Stomach (tissue), 4 donors: ENCODE measurements at regions not wholly inside any gene's neighbourhood (a gene's known extent, or its start where the extent isn't known, plus 50 kb on each side); places are given as distances from the start of the nearest gene placed in this dataset.

Experiments used
- EP300 ChIP-seq: sonication (generic); formaldehyde crosslinking; IDR thresholded peaks from one replicate; pipeline ENCODE4 v1.6.1; 2017; ENCODE audit warnings: antibody characterized with exemption
- POLR2A ChIP-seq, 4 donors: fragments of 450-650 bp; IDR thresholded peaks; one replicate each; pipeline ENCODE4 v1.6.1; 2016; ENCODE audit warnings: antibody characterized with exemption in 4 of 4, control low read depth in 2 of 4, mild to moderate bottlenecking in 1 of 4, moderate library complexity in 1 of 4
- POLR2AphosphoS5 ChIP-seq, 3 donors: sonication (generic); formaldehyde crosslinking; IDR thresholded peaks; one replicate each; pipeline ENCODE4 v1.6.1; 2016; ENCODE audit warnings: antibody characterized with exemption in 3 of 3
- TF ChIP-seq, protein P1 (sequence below), 7 experiments: fragments of 450-650 bp in 4 of 7; fragments of 200-600 bp in 3 of 7; sonication (generic) in 3 of 7; IDR thresholded peaks; one replicate each; pipeline ENCODE4 v1.5.1; 2016 to 2019; ENCODE audit warnings: antibody characterized with exemption in 7 of 7, control low read depth in 2 of 7, mild to moderate bottlenecking in 1 of 7

DNA sequence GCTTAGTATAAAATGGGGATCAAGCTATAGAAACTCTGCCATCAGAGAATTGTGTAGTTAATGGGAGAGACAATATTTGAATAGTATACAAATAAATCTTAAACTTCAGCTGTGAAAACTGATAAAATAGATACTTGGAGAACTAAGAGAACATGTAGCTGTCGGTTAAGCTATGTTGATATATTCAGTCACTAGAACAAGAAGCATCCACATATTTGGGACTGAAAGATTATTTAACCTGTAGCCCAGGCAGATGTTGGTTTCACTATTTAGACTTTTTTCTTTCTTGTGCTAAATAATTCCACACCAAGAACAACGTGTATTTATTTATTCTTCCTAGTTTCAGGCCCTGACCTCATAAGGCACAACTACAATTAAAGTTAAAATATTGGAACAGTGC lies 521.0 kb upstream of the CCNG1 start:
- TF ChIP-seq, protein P1, sequence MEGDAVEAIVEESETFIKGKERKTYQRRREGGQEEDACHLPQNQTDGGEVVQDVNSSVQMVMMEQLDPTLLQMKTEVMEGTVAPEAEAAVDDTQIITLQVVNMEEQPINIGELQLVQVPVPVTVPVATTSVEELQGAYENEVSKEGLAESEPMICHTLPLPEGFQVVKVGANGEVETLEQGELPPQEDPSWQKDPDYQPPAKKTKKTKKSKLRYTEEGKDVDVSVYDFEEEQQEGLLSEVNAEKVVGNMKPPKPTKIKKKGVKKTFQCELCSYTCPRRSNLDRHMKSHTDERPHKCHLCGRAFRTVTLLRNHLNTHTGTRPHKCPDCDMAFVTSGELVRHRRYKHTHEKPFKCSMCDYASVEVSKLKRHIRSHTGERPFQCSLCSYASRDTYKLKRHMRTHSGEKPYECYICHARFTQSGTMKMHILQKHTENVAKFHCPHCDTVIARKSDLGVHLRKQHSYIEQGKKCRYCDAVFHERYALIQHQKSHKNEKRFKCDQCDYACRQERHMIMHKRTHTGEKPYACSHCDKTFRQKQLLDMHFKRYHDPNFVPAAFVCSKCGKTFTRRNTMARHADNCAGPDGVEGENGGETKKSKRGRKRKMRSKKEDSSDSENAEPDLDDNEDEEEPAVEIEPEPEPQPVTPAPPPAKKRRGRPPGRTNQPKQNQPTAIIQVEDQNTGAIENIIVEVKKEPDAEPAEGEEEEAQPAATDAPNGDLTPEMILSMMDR (IDR thresholded peaks at IDR 0.05) = no peak
- TF ChIP-seq EP300 = no peak
- no peak for TF ChIP-seq POLR2AphosphoS5 (IDR thresholded peaks at IDR 0.05)
- no peak for TF ChIP-seq POLR2A (IDR thresholded peaks at IDR 0.05)
